ENCODE measurements at regions not wholly inside any gene's neighbourhood (a gene's known extent, or its start where the extent isn't known, plus 50 kb on each side); places are given as distances from the start of the nearest gene placed in this dataset.

DNA sequence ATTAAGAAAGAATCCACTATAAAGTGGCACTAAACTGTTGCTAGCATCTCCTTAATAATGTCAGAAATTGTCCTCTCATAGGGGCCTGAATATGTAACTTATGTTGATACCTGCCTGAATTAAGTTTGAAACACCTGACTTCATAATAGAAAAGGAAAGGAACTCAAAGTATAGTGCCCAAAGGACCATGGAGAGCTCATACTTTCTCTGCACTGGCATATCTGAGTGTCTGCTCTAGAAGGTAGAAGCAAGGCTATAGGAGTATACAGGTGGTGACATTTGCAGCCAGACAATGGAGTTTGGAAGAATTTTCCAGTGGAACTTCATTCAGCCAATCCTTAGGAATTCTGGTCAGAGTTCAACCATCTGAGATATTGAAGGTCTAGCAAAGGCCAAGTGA lies 988.9 kb downstream of the RAB28 start:
- H2BK15ac ChIP-seq (ENCODE audit: low read depth, low read length): no peak overlapping the region
- intact Hi-C loops (cut with micrococcal nuclease) (no loop called here), dilution Hi-C loops (cut with HindIII; ENCODE audit: low sequenced_read_pairs, unreplicated experiment) (no loop called here)

More for the DNA sequence above, 988.9 kb downstream of the RAB28 start:
- Histone ChIP-seq H3K9ac (ENCODE audit: low read depth, low read length) (no peak overlapping the region), H3K14ac (replicated peaks; ENCODE audit: low read depth, low read length) (no peak overlapping the region), H4K91ac (ENCODE audit: insufficient read depth, low read depth, low read length) (no peak overlapping the region), H3K27ac (ENCODE audit: insufficient read depth, low read length) (no peak overlapping the region), H2BK20ac (ENCODE audit: low read depth, low read length) (no peak overlapping the region), H3K4me2 (ENCODE audit: low read depth, low read length) (no peak overlapping the region), H3K4me3 (ENCODE audit: insufficient read depth, low read depth, low read length) (no peak overlapping the region), H2AFZ (replicated peaks; ENCODE audit: low read length, poor library complexity) (no peak overlapping the region), H3K36me3 (ENCODE audit: control insufficient read depth, insufficient read depth, low read length) (no peaks in the 10 kb centered on the region), H2BK120ac (ENCODE audit: low read depth, low read length) (no peak overlapping the region), H3K18ac (ENCODE audit: low read depth, low read length) (no peak overlapping the region), H3K23ac (ENCODE audit: low read depth, low read length) (no peak overlapping the region), H2AK5ac (ENCODE audit: low read depth, low read length) (no peak overlapping the region), H4K20me1 (ENCODE audit: insufficient read depth, low read length) (no peaks in the 10 kb centered on the region), H3K4me1 (ENCODE audit: control insufficient read depth, insufficient read depth, low read length) (no peaks in the 10 kb centered on the region), H3K56ac (ENCODE audit: extremely low read depth, insufficient read depth, low read length) (no peak overlapping the region), H3K27me3 (ENCODE audit: control insufficient read depth, insufficient read depth, low read length) (no peaks in the 10 kb centered on the region), H3K4ac (ENCODE audit: low read depth, low read length) (no peak overlapping the region), H2BK5ac (ENCODE audit: low read depth, low read length, poor library complexity, severe bottlenecking) (no peak overlapping the region), H3K79me1 (ENCODE audit: low read depth in 1 of 2, low read length in 2 of 2) (no peaks in the 10 kb centered on the region), H2AK9ac (replicated peaks; ENCODE audit: low read depth, low read length, poor library complexity) (no peak overlapping the region), H3K9me3 (ENCODE audit: control insufficient read depth, insufficient read depth, low read length) (peaks cover 7% of the 10 kb centered on the region), H3K9me1 (ENCODE audit: insufficient read depth, low read length) (no peaks in the 10 kb centered on the region), H4K8ac (ENCODE audit: low read depth in 2 of 2, low read length in 2 of 2) (no peak overlapping the region), H4K5ac (ENCODE audit: low read depth, low read length) (no peak overlapping the region)
- POLR2A ChIA-PET (ENCODE audit: unreplicated experiment): no interaction called here
- TF ChIP-seq RCOR1 (IDR thresholded peaks at IDR 0.05; ENCODE audit: insufficient replicate concordance, low read length) (no peak), CEBPB (IDR thresholded peaks at IDR 0.05; ENCODE audit: low read depth, low read length) (no peak), SMC3 (IDR thresholded peaks at IDR 0.05; ENCODE audit: low read depth, low read length) (no peak), POLR2A (IDR thresholded peaks at IDR 0.05; ENCODE audit: low read depth, low read length) (no peak), FOS (IDR thresholded peaks at IDR 0.05; ENCODE audit: low read depth, low read length) (no peak), BHLHE40 (IDR thresholded peaks at IDR 0.05; ENCODE audit: low read depth, low read length) (no peak), MXI1 (IDR thresholded peaks at IDR 0.05; ENCODE audit: borderline replicate concordance, low read depth, low read length) (no peak), MAZ (IDR thresholded peaks at IDR 0.05; ENCODE audit: borderline replicate concordance, low read depth, low read length) (no peak), MAFK (IDR thresholded peaks at IDR 0.05; ENCODE audit: low read depth, low read length) (no peak), RFX5 (IDR thresholded peaks at IDR 0.05; ENCODE audit: low read depth, low read length) (no peak)
- TF ChIP-seq, protein P1, sequence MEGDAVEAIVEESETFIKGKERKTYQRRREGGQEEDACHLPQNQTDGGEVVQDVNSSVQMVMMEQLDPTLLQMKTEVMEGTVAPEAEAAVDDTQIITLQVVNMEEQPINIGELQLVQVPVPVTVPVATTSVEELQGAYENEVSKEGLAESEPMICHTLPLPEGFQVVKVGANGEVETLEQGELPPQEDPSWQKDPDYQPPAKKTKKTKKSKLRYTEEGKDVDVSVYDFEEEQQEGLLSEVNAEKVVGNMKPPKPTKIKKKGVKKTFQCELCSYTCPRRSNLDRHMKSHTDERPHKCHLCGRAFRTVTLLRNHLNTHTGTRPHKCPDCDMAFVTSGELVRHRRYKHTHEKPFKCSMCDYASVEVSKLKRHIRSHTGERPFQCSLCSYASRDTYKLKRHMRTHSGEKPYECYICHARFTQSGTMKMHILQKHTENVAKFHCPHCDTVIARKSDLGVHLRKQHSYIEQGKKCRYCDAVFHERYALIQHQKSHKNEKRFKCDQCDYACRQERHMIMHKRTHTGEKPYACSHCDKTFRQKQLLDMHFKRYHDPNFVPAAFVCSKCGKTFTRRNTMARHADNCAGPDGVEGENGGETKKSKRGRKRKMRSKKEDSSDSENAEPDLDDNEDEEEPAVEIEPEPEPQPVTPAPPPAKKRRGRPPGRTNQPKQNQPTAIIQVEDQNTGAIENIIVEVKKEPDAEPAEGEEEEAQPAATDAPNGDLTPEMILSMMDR (conservative IDR thresholded peaks at IDR 0.05; ENCODE audit: low read depth, low read length): no peak
- TF ChIP-seq, protein P2, sequence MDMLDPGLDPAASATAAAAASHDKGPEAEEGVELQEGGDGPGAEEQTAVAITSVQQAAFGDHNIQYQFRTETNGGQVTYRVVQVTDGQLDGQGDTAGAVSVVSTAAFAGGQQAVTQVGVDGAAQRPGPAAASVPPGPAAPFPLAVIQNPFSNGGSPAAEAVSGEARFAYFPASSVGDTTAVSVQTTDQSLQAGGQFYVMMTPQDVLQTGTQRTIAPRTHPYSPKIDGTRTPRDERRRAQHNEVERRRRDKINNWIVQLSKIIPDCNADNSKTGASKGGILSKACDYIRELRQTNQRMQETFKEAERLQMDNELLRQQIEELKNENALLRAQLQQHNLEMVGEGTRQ (IDR thresholded peaks at IDR 0.05; ENCODE audit: low read depth, low read length): no peak
- TF ChIP-seq, protein P3, sequence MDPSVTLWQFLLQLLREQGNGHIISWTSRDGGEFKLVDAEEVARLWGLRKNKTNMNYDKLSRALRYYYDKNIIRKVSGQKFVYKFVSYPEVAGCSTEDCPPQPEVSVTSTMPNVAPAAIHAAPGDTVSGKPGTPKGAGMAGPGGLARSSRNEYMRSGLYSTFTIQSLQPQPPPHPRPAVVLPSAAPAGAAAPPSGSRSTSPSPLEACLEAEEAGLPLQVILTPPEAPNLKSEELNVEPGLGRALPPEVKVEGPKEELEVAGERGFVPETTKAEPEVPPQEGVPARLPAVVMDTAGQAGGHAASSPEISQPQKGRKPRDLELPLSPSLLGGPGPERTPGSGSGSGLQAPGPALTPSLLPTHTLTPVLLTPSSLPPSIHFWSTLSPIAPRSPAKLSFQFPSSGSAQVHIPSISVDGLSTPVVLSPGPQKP (IDR thresholded peaks at IDR 0.05; ENCODE audit: borderline replicate concordance, low read depth, low read length): no peak
- ATAC-seq (ENCODE audit: low read depth) (no peak), DNase-seq (no peak)
- CTCF ChIA-PET: no interaction called here
- in situ Hi-C loops (cut with MboI; ENCODE audit: low sequenced_read_pairs): no loop called here
- BruUV-seq (replicated peaks): no TSS peak
